HepG2 (cell line): ENCODE measurements at regions not wholly inside any gene's neighbourhood (a gene's known extent, or its start where the extent isn't known, plus 50 kb on each side); places are given as distances from the start of the nearest gene placed in this dataset.

Experiments
- ATAC-seq: fragments of 200-7000 bp; cut with Tn5 transposase; 3 replicates; pipeline ENCODE4 v1.9.1; 2020; ENCODE audit warnings: mild to moderate bottlenecking, moderate library complexity
- BruUV-seq: library from RNA; stranded (reverse); fragments of 400-500 nt; replicated peaks from 2 replicates; lab custom pipeline; 2021; lab: Mats Ljungman, UMichigan
- CTCF ChIA-PET: fragments of 300-600 bp; formaldehyde crosslinking; extraction: SDS; loops from one replicate; lab custom pipeline; 2021; ENCODE audit warnings: low total read pairs, inconsistent platforms, low intra/inter-chr PET ratio; lab: Yijun Ruan, JAX
- POLR2A ChIA-PET: fragments of 350-600 bp; sonication (Branson Sonifier 250); formaldehyde crosslinking; loops from one replicate; lab custom pipeline; 2020; ENCODE audit warnings: antibody characterized with exemption, inconsistent platforms; lab: Yijun Ruan, JAX
- DNase-seq: peaks from one replicate; pipeline ENCODE4 v3.0.0-alpha.2; 2015; ENCODE audit warnings: low spot score
- FAIRE-seq: peaks from 3 replicates; lab custom pipeline; 2011; peaks lifted over from hg19 to GRCh38; lab: Jason Lieb, UNC
- H2AFZ ChIP-seq: one replicate; pipeline ENCODE4 v1.6.1; 2011; ENCODE audit warnings: low read length, inconsistent platforms
- H3K27ac ChIP-seq: fragments of 300-600 bp; 3 replicates; pipeline ENCODE4 v1.8.0; 2011; ENCODE audit warnings: mixed run types, mild to moderate bottlenecking, mixed read lengths, low read length, inconsistent platforms; ENCODE audit not compliant: insufficient read depth; ENCODE audit errors: extremely low read length
- H3K27me3 ChIP-seq, 2 experiments: fragments of 200-600 bp in 1 of 2; 2 replicates in 1 of 2; 3 replicates in 1 of 2; pipeline versions ENCODE4 v1.6.0 to v1.8.0; 2011; ENCODE audit warnings: low read length in 2 of 2, mild to moderate bottlenecking in 2 of 2, moderate library complexity in 2 of 2, inconsistent platforms in 1 of 2; ENCODE audit not compliant: insufficient read depth in 2 of 2, control insufficient read depth in 1 of 2
- H3K36me3 ChIP-seq, 2 experiments: fragments of 200-600 bp in 1 of 2; replicated peaks in 1 of 2; 2 replicates in 1 of 2; 3 replicates in 1 of 2; pipeline versions ENCODE4 v1.5.1 to v1.8.0; 2011; ENCODE audit warnings: low read length in 2 of 2, inconsistent platforms in 1 of 2; ENCODE audit not compliant: insufficient read depth in 2 of 2, control insufficient read depth in 1 of 2
- H3K4me1 ChIP-seq: 2 replicates; pipeline ENCODE4 v1.5.1; 2012; ENCODE audit warnings: low read length, inconsistent platforms; ENCODE audit not compliant: insufficient read depth
- H3K4me2 ChIP-seq: 2 replicates; pipeline ENCODE4 v1.6.0; 2011; ENCODE audit warnings: low read depth, low read length, inconsistent platforms
- H3K4me3 ChIP-seq, 3 experiments: fragments of 200-600 bp in 1 of 3; sonication (generic), shearing (Covaris generic) in 1 of 3; replicated peaks in 1 of 3; 2 replicates each; pipeline ENCODE4 v1.5.1; 2011 to 2016; ENCODE audit warnings: low read length in 3 of 3, inconsistent platforms in 2 of 3, low read depth in 2 of 3, mild to moderate bottlenecking in 2 of 3, control low read depth in 1 of 3, mixed read lengths in 1 of 3; ENCODE audit not compliant: insufficient read depth in 1 of 3
- H3K79me2 ChIP-seq: one replicate; pipeline ENCODE4 v1.6.1; 2011; ENCODE audit warnings: low read length, inconsistent platforms; ENCODE audit not compliant: insufficient read depth
- H3K9ac ChIP-seq: 2 replicates; pipeline ENCODE4 v1.6.0; 2011; ENCODE audit warnings: mild to moderate bottlenecking, low read depth, low read length, inconsistent platforms; ENCODE audit not compliant: insufficient read depth
- H3K9me3 ChIP-seq: 2 replicates; pipeline ENCODE4 v1.5.1; 2012; ENCODE audit warnings: mild to moderate bottlenecking, low read length
- H4K20me1 ChIP-seq: 2 replicates; pipeline ENCODE4 v1.6.0; 2011; ENCODE audit warnings: inconsistent platforms, mild to moderate bottlenecking, low read length, moderate library complexity; ENCODE audit not compliant: insufficient read depth
- GATAD1 ChIP-seq: IDR thresholded peaks from 2 replicates; pipeline ENCODE4 v1.6.1; 2016; ENCODE audit warnings: missing genetic modification reagents, missing compliant biosample characterization
- NCOA5 ChIP-seq: sonication (generic); formaldehyde crosslinking; IDR thresholded peaks from 2 replicates; pipeline ENCODE4 v1.4.0; 2020; ENCODE audit warnings: missing genetic modification reagents
- RBM39 ChIP-seq: fragments of 200-400 bp; formaldehyde crosslinking; IDR thresholded peaks from one replicate; pipeline ENCODE4 v1.6.1; 2018; ENCODE audit warnings: antibody characterized with exemption, mild to moderate bottlenecking, low read depth, low read length; ENCODE audit not compliant: poor library complexity, severe bottlenecking
- ZNF138 ChIP-seq: sonication (generic); formaldehyde crosslinking; IDR thresholded peaks from 2 replicates; pipeline ENCODE4 v1.5.0; 2020; ENCODE audit warnings: mild to moderate bottlenecking, low read depth, missing genetic modification reagents
- ZNF24 ChIP-seq: fragments of 450-650 bp; IDR thresholded peaks from 2 replicates; pipeline ENCODE4 v1.6.1; 2017; ENCODE audit warnings: antibody characterized with exemption, mild to moderate bottlenecking
- ZNF333 ChIP-seq: sonication (generic); formaldehyde crosslinking; IDR thresholded peaks from 2 replicates; pipeline ENCODE4 v1.4.0; 2020; ENCODE audit warnings: mild to moderate bottlenecking, missing genetic modification reagents, borderline replicate concordance
- ZNF589 ChIP-seq: sonication (generic); formaldehyde crosslinking; conservative IDR thresholded peaks from 2 replicates; pipeline ENCODE4 v1.8.0; 2022; ENCODE audit warnings: mild to moderate bottlenecking, moderate library complexity, missing genetic modification reagents
- ZNF724P ChIP-seq: sonication (generic); formaldehyde crosslinking; IDR thresholded peaks from 2 replicates; pipeline ENCODE4 v1.8.0; 2022; ENCODE audit warnings: missing genetic modification reagents, borderline replicate concordance
- ZNF780A ChIP-seq: sonication (generic); formaldehyde crosslinking; IDR thresholded peaks from 2 replicates; pipeline ENCODE4 v1.8.0; 2022; ENCODE audit warnings: mild to moderate bottlenecking, missing genetic modification reagents, moderate library complexity
- ZSCAN31 ChIP-seq: sonication (generic); formaldehyde crosslinking; IDR thresholded peaks from 2 replicates; pipeline ENCODE4 v1.5.0; 2020; ENCODE audit warnings: low read depth, mild to moderate bottlenecking, missing genetic modification reagents
- WGBS: methylation state at CpG from one replicate; pipeline ENCODE4 v1.1.6; 2017; ENCODE audit warnings: low lambda C conversion rate; 5-methylcytosine and 5-hydroxymethylcytosine counted together
- in situ Hi-C: cut with HindIII; loops from 2 replicates; pipeline ENCODE4 v1.10.0; 2017; ENCODE audit warnings: low pct_unique_long_range_greater_than_20kb; ENCODE audit not compliant: extremely low pct_ligation_motif_present
- intact Hi-C: fragments of 100-400 bp; cut with micrococcal nuclease; formaldehyde crosslinking; loops from one replicate; pipeline ENCODE4 v1.10.0; 2022; ENCODE audit not compliant: unreplicated experiment
- TF ChIP-seq, protein P1 (sequence below), 2 experiments: sonication (generic) in 1 of 2; formaldehyde crosslinking in 1 of 2; IDR thresholded peaks; 2 replicates each; pipeline versions ENCODE4 v1.4.0 to v1.6.1; 2018 to 2020; ENCODE audit warnings: missing genetic modification reagents in 2 of 2, borderline replicate concordance in 1 of 2, low read depth in 1 of 2, mild to moderate bottlenecking in 1 of 2, missing biosample characterization in 1 of 2
- TF ChIP-seq, protein P2 (sequence below), 2 experiments: IDR thresholded peaks; 2 replicates each; pipeline ENCODE4 v1.6.1; 2011 to 2012; ENCODE audit warnings: low read length in 2 of 2, borderline replicate concordance in 1 of 2, low read depth in 1 of 2, mild to moderate bottlenecking in 1 of 2, moderate library complexity in 1 of 2
- TF ChIP-seq, protein P3 (sequence below): sonication (generic); formaldehyde crosslinking; conservative IDR thresholded peaks from 2 replicates; pipeline ENCODE4 v1.4.0; 2020; ENCODE audit warnings: mild to moderate bottlenecking, missing genetic modification reagents, moderate library complexity
- TF ChIP-seq, protein P4 (sequence below): sonication (generic); formaldehyde crosslinking; IDR thresholded peaks from 2 replicates; pipeline ENCODE4 v1.4.0; 2020; ENCODE audit warnings: missing genetic modification reagents

DNA sequence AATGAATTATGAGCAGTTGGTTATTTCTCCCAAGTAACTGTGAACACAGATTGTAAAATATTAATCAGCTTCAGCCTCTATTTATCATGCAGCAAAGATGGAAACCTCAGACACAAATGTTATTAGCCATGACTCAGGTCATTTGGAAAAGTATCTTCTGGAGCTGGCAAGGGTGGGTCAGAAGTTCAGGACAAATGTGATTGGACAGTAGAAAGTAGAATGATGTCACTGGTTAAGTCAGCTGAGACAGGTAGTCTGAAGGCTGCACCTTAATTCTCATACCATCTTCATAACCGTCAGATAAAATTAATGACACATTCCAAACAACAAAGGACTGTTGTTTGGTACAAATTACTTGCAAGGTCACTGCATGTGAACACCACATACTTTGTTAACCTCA lies 140.2 kb downstream of the EMB start (continued):
- TF ChIP-seq, protein P1, sequence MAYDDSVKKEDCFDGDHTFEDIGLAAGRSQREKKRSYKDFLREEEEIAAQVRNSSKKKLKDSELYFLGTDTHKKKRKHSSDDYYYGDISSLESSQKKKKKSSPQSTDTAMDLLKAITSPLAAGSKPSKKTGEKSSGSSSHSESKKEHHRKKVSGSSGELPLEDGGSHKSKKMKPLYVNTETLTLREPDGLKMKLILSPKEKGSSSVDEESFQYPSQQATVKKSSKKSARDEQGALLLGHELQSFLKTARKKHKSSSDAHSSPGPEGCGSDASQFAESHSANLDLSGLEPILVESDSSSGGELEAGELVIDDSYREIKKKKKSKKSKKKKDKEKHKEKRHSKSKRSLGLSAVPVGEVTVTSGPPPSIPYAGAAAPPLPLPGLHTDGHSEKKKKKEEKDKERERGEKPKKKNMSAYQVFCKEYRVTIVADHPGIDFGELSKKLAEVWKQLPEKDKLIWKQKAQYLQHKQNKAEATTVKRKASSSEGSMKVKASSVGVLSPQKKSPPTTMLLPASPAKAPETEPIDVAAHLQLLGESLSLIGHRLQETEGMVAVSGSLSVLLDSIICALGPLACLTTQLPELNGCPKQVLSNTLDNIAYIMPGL (CRISPR knock-in tag; IDR thresholded peaks at IDR 0.05; ENCODE audit: borderline replicate concordance in 1 of 2, low read depth in 1 of 2), result no peak
- no peak for TF ChIP-seq ZNF138 (CRISPR knock-in tag)
- TF ChIP-seq, protein P2, sequence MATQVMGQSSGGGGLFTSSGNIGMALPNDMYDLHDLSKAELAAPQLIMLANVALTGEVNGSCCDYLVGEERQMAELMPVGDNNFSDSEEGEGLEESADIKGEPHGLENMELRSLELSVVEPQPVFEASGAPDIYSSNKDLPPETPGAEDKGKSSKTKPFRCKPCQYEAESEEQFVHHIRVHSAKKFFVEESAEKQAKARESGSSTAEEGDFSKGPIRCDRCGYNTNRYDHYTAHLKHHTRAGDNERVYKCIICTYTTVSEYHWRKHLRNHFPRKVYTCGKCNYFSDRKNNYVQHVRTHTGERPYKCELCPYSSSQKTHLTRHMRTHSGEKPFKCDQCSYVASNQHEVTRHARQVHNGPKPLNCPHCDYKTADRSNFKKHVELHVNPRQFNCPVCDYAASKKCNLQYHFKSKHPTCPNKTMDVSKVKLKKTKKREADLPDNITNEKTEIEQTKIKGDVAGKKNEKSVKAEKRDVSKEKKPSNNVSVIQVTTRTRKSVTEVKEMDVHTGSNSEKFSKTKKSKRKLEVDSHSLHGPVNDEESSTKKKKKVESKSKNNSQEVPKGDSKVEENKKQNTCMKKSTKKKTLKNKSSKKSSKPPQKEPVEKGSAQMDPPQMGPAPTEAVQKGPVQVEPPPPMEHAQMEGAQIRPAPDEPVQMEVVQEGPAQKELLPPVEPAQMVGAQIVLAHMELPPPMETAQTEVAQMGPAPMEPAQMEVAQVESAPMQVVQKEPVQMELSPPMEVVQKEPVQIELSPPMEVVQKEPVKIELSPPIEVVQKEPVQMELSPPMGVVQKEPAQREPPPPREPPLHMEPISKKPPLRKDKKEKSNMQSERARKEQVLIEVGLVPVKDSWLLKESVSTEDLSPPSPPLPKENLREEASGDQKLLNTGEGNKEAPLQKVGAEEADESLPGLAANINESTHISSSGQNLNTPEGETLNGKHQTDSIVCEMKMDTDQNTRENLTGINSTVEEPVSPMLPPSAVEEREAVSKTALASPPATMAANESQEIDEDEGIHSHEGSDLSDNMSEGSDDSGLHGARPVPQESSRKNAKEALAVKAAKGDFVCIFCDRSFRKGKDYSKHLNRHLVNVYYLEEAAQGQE (IDR thresholded peaks at IDR 0.05; ENCODE audit: borderline replicate concordance in 1 of 2, low read depth in 1 of 2, low read length in 2 of 2), result no peak

DNA sequence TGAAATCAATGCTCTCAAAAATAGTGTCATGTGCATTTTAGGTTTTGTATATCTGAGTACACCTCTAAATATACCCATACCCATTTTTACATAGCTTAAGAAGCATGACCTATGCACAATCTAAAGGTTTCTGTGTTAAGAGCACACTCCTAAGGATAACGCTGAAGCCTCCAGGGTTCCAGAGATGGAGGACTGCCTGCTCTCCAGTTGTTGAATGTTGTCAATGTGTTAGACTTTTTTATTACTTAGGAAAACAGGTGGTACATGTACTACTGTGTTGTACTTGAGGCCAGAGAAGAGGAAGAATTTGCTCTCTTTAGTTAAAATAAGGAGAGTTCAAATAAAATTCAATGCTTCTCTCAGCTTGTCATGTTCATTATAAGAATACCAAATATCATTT lies 141.2 kb downstream of the EMB start:
- H3K27ac ChIP-seq, result no peak overlapping the region
- H3K4me3 ChIP-seq, result no peak overlapping the region
- H3K27me3 ChIP-seq, result no peaks in the 10 kb centered on the region
- H3K4me1 ChIP-seq, result no peaks in the 10 kb centered on the region
- FAIRE-seq (no peak), ATAC-seq (no peak), DNase-seq (no peak)
- peaks cover 49% of the 10 kb centered on the region for H3K9me3 ChIP-seq
- H4K20me1 ChIP-seq, result no peaks in the 10 kb centered on the region
- in situ Hi-C loops (no loop called here), intact Hi-C loops (no loop called here)
- 6% methylated on average over 1 of the region's 1 CpG for WGBS
- no peak overlapping the region for H3K9ac ChIP-seq
- H3K79me2 ChIP-seq, result no peaks in the 10 kb centered on the region
- H2AFZ ChIP-seq, result no peak overlapping the region
- H3K36me3 ChIP-seq, result no peaks in the 10 kb centered on the region
- no TSS peak for BruUV-seq
- CTCF ChIA-PET, result no interaction called here
- no peak overlapping the region for H3K4me2 ChIP-seq
- POLR2A ChIA-PET, result no interaction called here
- TF ChIP-seq, protein P3, sequence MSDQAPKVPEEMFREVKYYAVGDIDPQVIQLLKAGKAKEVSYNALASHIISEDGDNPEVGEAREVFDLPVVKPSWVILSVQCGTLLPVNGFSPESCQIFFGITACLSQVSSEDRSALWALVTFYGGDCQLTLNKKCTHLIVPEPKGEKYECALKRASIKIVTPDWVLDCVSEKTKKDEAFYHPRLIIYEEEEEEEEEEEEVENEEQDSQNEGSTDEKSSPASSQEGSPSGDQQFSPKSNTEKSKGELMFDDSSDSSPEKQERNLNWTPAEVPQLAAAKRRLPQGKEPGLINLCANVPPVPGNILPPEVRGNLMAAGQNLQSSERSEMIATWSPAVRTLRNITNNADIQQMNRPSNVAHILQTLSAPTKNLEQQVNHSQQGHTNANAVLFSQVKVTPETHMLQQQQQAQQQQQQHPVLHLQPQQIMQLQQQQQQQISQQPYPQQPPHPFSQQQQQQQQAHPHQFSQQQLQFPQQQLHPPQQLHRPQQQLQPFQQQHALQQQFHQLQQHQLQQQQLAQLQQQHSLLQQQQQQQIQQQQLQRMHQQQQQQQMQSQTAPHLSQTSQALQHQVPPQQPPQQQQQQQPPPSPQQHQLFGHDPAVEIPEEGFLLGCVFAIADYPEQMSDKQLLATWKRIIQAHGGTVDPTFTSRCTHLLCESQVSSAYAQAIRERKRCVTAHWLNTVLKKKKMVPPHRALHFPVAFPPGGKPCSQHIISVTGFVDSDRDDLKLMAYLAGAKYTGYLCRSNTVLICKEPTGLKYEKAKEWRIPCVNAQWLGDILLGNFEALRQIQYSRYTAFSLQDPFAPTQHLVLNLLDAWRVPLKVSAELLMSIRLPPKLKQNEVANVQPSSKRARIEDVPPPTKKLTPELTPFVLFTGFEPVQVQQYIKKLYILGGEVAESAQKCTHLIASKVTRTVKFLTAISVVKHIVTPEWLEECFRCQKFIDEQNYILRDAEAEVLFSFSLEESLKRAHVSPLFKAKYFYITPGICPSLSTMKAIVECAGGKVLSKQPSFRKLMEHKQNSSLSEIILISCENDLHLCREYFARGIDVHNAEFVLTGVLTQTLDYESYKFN (CRISPR knock-in tag), result no peak
- TF ChIP-seq RBM39 (no peak), ZNF333 (CRISPR knock-in tag) (no peak), ZNF780A (no peak), ZNF724P (CRISPR knock-in tag) (no peak), ZSCAN31 (CRISPR knock-in tag) (no peak), NCOA5 (CRISPR knock-in tag) (no peak), ZNF24 (no peak), ZNF589 (no peak), GATAD1 (CRISPR knock-in tag) (no peak)
- TF ChIP-seq, protein P4, sequence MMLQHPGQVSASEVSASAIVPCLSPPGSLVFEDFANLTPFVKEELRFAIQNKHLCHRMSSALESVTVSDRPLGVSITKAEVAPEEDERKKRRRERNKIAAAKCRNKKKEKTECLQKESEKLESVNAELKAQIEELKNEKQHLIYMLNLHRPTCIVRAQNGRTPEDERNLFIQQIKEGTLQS (CRISPR knock-in tag), result no peak
